ENCODE measurements at regions not wholly inside any gene's neighbourhood (a gene's known extent, or its start where the extent isn't known, plus 50 kb on each side); places are given as distances from the start of the nearest gene placed in this dataset.
"Not testable (repeated sequence)": the region's sequence is repeated elsewhere in the genome, so short reads cannot be mapped to it uniquely, and the experiment has no call there.

DNA sequence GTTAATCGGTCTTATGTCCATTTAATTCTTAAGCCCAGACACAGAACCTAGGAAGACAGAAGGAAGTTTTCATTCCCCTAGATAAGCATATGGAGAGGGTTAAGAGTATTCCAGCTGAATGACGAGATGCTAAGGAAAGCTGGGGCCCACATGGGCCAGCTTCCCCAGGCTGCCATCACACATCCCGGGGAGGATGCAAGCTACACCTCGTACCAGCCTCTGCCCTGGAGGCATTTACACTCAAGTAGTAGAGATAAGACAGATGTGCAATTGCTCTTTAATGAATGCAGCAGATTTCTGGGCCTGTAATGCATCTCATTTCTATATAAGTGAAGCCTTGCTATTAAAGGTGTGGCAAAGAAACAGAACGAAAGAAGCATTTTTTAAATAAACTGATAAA lies 144.5 kb downstream of the MEX3B start:
- no peak for DNase-seq

DNA sequence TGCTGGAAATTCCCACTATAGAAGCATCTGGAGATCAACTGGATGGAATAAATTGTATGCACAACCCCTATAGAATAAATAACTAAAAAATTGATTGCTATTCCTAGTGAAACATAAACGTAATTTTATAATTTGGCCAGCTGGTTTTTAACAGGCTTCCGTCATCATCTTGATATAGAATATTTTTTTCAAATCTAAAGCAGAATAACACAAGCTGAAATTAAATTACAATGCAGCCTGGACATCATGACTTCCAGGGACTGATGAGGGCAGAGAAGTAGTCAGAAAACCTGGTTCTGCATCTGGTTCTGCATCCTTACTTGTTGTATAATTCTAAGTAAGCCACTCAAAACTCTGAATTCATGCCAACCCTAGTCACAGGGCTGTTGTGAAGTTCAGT lies 146.1 kb downstream of the MEX3B start:
- no peak for DNase-seq

DNA sequence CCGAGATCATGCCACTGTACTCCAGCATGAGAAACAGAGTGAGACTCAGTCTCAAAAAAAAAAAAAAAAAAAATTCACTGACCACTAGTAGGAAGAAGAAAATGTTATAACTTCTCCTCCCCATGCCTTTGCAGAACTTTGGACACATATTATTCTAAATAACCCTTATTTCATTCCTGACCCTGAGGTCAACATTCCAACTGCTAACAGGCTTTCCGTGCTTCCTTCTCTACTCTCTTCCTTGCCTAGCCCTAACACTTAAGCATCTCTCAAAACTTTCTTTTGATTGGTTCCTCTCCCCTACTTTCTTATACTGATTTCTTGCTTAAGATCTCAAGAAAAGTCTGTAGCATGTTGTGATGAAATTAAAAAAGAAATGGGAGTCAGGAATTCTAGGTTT lies 146.8 kb downstream of the MEX3B start:
- no peak for DNase-seq

- DNase-seq: no peak
These were observed 148.7 kb downstream of the MEX3B start for GRCh38 chr15:81897057-81897677.

GRCh38 chr15:81896356-81896755 lies 149.5 kb downstream of the MEX3B start:
- no peak for DNase-seq

DNA sequence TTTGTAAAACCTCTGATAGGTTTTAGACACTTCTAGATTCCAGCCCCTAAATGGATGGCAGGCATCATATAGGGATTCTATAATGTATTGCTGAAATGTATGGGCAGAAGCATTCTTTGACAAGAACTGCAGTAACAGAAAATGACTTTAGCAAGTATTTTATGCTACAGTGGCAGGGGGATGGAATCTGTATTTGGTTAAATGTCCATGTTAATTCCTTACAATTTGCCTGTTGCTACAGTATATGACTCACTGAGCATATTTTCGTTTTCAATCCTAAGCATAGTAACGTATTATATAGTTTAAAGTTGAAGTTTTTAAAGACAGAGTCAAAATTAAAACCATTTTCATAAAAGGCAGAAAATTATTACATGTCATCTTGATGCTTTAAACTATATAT lies 150.1 kb downstream of the MEX3B start:
- DNase-seq: no peak

GRCh38 chr15:81894061-81894460 lies 151.8 kb downstream of the MEX3B start:
- DNase-seq: no peak

GRCh38 chr15:81893182-81893835 lies 152.5 kb downstream of the MEX3B start:
- DNase-seq: no peak

DNA sequence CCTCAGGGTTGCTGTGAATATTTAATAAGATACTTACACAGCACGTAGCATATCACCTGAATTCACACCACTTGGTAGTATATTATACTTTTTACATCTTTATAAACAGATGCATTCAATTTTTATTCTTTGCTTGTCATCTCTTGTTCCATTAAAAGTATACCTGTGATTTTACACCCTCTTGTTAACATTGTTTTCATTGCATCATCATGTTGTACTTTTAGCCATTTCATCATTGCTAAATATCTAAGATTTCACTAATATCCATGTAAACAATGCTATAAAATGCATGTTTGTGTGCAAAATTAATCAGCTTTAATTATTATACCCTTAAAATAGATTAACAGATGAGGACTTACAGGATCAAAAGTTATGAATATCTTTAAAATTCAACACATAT lies 155.3 kb downstream of the MEX3B start:
- no peak for DNase-seq

DNA sequence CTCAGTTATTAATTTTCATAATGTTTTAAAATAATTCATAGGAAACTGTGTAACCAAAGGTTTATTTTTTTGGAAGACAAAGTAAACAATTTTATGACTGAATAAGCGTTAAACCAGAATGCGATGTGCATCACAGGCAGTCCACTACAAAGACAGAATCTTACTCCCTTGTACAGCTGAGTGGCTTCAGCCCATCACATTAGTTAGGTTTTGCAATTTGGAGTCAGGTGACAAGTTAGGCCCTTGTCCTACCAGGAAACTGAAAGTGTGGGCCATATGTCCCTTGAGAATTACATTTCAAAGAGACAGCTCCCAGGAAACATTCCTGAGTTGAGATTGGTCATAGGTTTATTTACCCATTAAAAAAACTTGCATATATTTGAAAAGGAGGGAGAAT lies 156.3 kb downstream of the MEX3B start:
- no peak for DNase-seq

GRCh38 chr15:81888748-81889484 lies 156.9 kb downstream of the MEX3B start:
- no peak for DNase-seq

DNA sequence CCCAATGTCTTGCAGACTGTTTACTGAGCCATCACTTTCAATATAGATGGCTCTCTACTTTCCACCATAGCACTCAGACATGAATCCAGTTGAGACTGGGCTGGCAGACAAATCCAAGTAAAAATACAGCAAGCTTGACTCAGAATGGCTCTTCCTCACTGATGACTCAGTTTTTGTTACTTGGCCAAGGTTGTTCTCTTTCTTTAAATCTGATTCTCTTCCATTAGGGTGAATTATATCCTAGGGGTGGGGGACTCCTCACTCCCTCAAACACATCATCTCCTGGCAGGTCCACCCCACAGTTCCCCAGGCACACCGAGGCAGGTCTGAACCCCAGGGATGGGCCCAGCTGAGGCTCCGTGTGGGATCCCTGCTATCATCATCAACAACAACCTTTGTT lies 157.9 kb downstream of the MEX3B start:
- DNase-seq: no peak

DNA sequence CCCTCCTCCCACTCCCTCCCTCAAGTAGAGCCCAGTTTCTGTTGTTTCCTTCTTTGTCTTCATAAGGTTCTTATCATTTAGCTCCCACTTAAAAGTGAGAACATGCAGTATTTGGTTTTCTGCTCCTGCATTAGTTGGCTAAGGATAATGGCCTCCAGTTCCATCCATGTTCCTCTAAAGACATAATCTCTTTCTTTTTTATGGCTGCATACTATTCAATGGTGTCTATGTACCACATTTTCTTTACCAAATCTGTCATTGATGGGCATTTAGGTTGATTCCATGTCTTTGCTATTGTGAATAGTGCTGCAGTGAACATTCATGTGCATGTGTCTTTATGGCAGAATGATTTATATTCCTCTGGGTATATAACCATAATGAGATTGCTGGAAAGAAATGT lies 158.6 kb downstream of the MEX3B start:
- DNase-seq: not testable (repeated sequence)

- no peak for DNase-seq
These were observed 159.2 kb downstream of the MEX3B start for GRCh38 chr15:81886591-81886990.

GRCh38 chr15:81886080-81886479 lies 159.7 kb downstream of the MEX3B start:
- no peak for DNase-seq

- no peak for DNase-seq
These were observed 160.7 kb downstream of the MEX3B start for GRCh38 chr15:81885135-81885534.

DNA sequence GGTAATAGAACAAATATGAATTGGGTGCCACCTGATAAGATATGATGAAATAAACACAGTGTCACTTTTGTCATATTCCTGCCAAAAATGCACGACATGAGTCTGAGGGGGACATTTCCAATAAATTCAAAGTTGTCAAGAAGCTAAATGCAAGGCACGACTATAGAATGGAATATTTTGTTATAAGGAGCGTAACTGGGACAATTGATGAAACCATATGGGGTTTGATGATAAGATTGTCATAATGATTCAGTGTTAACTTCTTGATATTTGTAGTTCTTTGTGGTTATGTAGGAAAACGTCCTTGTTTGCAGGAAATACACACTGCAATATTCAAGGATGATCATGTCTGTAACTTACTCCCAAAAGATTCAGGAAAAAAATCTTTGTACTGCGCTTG lies 163.3 kb downstream of the MEX3B start:
- DNase-seq: no peak

DNA sequence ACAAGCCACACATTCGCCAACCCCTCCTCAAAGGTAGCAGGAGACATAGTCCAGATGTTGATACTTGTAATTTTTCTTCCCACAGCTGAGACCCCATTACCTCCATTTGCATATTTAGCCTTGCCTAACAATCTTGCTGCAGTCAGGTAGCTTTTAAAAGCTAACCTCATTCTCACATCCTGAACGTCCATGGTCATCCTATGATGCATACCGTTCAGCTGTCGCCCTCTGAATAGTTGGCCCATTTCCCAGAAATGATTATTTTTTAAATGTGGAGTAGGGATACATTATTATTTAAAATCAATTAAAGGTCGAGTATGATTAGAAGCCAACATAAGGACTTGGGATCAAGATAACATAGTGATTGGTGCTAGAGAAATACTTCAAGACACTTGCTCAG lies 165.0 kb downstream of the MEX3B start:
- DNase-seq: no peak

- no peak for DNase-seq
These were observed 165.5 kb downstream of the MEX3B start for GRCh38 chr15:81880314-81880713.

DNA sequence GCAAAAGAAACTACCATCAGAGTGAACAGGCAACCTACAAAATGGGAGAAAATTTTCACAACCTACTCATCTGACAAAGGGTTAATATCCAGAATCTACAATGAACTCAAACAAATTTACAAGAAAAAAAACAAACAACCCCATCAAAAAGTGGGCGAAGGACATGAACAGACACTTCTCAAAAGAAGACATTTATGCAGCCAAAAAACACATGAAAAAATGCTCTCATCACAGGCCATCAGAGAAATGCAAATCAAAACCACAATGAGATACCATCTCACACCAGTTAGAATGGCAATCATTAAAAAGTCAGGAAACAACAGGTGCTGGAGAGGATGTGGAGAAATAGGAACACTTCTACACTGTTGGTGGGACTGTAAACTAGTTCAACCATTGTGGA lies 170.1 kb downstream of the MEX3B start:
- not testable (repeated sequence) for DNase-seq

GRCh38 chr15:81870746-81871106 lies 175.1 kb downstream of the MEX3B start:
- not testable (repeated sequence) for DNase-seq

DNA sequence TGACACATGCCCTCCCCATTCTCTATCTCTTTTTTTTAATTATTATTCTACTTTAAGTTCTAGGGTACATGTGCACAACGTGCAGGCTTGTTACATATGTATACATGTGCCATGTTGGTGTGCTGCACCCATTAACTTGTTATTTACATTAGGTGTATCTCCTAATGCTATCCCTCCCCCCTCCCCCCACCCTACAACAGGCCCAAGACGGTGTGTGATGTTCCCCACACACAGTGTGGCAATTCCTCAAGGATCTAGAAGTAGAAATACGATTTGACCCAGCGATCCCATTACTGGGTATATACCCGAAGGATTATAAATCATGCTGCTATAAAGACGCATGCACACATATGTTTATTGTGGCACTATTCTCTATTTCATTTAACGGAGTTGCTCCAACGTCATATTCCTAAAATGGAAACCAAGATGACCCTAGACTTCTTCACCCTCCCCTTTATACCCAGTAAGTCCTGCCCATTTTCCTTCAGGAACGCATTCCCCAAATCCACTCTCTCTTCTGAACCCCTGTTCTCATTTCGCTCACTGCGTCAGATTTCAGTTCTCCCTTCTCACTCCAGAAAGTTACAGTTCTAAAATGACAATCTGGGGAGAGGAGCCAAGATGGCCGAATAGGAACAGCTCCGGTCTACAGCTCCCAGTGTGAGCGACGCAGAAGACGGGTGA lies 175.6 kb downstream of the MEX3B start:
- not testable (repeated sequence) for DNase-seq
